NCI-H2029 treated with DMSO at 0.1 percent for 48 hours (cell line): ENCODE measurements at regions not wholly inside any gene's neighbourhood (a gene's known extent, or its start where the extent isn't known, plus 50 kb on each side); places are given as distances from the start of the nearest gene placed in this dataset.
"Not testable (repeated sequence)": the region's sequence is repeated elsewhere in the genome, so short reads cannot be mapped to it uniquely, and the experiment has no call there.

Source experiments
- DNase-seq: peaks from one replicate; lab custom pipeline; 2025; lab: John Stamatoyannopoulos, UW

DNA sequence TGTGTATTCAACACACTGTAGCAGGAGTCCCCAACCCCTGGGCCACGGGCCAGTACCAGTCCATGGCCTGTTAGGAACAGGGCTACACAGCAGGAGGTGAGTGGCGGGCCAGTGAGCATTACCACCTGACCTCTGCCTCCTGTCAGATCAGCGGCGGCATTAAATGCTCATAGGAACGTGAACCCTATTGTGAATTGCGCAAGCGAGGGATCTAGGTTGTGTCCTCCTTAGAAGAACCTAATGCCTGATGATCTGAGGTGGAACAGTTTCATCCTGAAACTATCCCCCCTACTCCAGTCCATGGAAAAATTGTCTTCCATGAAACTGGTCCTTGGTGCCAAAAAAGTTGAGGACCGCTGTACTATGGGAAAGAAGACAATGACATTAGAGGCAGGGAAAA, 386.9 kb downstream of the PREX1 start:
- no peak for DNase-seq

DNA sequence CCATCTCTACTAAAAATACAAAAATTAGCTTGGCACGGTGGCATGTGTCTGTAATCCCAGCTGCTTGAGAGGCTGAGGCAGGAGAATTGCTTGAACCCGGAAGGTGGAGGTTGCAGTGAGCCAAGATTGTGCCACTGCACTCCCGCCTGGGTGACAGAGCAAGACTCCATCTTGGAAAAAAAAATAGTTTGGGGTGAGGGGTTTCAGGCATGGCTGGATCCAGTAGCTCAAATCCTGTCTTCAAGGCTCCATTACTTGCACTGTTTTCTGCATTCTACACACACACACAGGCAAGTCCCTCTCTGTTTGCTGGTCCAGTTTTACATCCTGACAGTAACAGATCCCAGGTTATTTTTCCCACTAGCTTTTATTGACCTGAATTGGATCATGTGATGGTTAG, 387.5 kb downstream of the PREX1 start:
- not testable (repeated sequence) for DNase-seq

DNA sequence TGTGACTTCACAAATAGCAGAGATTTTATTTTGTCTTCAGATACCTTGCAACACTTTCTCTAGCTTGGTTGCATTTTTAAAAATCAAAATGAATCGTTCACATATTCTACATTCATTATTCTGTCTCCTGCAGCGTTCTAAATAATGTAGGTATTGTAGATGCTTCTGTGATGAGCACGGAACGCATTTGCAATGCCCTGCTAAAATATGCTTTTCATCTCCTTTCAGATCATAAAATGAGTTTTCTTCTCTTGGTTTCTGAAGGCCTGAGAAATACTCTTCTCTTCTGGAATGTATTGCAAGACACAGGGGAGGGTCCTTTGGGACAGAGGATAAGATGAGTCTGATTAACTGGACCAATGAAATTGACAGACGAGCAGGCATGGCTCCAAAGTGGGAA, 390.7 kb downstream of the PREX1 start:
- DNase-seq, result no peak

DNA sequence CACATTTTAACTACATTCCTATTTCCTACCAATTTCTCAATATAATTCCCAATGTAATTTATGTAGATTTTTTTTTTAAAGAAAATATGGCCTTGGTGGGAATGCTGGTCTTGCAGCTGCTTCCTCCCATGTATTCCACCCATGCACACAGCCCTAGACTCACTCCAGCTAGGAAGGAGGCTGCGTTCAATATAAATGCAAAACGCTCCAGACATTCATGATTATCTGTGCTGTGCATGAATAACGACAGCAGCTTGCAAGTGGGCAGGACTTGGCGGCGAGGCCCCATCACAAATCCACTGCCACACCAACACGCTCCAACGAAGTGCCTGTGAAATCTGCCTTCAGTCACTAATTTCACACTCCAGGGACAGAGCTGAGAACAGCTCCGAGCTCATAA, 391.2 kb downstream of the PREX1 start:
- DNase-seq, result not testable (repeated sequence)

DNA sequence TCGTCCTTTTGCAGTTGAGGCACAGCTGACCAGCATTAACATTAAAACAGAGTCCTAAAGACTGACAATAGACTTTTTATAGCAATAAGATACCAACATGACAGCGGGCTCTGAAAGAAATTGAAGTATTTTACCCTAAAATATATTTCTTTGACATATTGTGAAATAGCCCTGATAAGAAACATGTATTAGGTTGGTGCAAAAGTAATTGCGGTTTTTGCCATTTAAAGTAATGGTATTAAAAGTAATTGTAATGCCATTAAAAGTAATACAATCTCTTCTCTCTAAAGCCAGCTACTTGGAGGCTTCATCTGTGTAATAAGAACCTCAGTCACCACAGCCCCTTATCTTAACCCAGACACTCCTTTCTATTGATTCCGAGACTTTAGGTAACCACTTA, 394.6 kb downstream of the PREX1 start:
- no peak for DNase-seq

DNA sequence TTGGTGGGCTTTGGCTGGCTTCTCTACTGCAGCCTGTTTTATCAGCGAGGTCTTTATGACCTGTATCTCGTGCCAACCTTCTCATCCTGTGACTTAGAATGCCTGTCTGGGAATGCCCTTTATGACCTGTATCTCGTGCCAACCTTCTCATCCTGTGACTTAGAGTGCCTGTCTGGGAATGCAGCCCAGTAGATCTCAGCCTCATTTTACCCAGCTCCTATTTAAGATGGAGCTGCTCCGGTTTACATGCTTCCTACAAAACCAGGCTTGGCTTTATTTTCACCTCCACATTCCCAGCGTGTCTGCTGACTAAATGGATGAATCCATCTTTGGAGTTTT, 395.3 kb downstream of the PREX1 start:
- DNase-seq, result no peak

DNA sequence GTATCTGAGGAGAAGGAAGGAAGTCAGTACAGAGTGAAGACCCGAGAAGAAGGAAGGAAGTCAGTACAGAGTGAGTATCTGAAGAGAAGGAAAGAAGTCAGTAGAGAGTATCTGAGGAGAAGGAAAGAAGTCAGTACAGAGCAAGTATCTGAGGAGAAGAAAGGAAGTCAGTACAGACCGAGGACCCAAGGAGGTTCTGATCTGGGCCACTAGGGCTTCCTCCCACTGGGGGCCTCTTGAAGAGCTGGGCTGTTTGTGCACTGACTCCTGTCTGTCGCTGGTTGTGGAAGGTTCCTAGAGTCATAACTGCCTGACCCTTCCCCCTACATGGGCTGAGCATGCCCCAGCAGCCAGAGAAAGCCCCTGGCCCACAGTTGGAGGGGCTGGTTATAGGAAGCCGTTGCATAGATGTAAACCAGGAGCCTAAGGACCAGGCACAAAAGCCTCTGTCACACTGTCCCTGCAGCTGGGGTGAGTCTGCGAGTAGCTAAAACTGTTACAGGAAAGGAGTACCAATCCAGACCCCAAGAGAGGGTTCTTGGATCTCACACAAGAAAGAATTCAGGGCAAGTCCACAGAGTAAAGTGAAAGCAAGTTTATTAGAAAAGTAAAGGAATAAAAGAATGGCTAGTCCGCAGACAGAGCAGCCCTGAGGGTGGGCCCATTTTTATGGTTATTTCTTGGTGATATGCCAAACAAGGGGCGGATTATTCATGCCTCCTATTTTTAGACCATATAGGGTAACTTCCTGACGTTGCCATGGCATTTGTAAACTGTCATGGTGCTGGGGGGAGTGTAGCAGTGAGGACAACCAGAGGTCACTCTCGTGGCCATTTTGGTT, 395.9 kb downstream of the PREX1 start:
- no peak for DNase-seq

DNA sequence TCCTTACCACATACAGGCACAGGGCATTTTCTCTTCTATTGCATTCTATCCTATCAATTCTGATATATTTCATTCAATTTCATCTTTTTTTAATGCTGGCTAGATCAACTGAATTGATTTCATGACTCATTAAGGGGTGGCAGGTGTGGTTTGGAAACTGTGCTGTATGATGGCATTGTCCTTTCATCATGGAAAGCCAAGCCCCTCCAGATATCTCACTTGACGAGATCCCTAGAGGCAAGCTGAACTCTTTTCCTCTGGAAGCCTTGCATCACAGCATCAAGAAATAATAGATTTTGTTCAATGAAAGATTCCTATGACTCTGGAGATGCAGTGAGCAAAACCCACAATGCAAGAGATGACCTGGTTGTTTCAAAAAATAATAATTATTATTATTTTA, 401.2 kb downstream of the PREX1 start:
- no peak for DNase-seq

DNA sequence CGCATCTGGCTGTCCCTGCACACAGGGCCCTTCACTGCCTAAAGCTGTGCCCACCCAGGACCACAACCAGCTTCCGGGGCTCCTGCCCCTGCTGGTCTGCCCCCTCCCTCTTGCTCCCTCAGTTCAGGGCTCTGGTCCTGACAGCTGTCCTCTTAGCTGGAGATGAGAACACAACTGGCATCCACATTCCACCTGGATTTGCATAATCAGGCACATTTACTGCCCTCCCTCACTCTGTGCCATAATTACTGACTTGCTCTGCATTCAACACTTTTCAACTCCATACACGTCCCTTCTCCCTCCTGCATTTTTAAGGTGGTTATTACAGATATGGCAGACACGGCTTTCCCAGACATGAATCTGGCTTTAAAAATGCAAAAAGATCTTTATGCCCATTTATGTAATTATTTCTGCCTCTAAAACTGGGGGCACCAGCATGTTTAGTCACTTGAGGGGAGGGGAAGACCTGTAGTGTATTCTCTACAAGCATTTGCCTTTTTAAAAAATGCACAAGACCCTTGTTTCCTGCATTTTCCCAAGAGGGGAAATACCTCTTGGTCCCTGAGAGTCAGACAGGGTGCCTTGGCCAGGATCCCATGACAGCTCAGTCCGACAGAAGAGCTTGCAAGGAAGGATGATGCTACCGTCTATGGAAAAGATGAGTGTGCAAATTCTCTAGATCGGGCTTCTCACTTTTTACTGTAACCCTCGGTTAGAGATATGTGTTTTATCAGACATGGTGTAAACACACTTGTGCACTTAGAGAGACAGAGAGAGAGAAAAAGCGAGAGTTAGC, 401.8 kb downstream of the PREX1 start:
- DNase-seq, result no peak

DNA sequence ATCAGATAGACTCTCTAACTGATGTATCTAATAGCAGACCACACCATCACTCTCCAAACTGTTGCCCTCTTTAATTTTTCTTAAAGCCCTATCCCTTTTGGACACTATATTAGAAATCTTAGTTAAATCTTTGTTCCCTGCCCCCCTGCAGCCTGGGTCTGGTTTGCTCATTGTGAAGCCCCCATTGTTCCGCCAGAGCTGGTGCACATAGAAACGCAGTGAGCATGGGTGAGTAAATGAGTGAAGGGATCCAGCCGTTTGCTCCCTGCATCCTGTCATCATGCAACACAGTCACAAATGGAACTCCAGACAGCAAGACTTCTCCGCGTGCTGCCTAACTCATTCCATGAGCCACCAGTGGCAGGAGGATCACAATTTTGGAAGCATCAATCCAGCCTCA, 402.5 kb downstream of the PREX1 start:
- DNase-seq, result no peak

DNA sequence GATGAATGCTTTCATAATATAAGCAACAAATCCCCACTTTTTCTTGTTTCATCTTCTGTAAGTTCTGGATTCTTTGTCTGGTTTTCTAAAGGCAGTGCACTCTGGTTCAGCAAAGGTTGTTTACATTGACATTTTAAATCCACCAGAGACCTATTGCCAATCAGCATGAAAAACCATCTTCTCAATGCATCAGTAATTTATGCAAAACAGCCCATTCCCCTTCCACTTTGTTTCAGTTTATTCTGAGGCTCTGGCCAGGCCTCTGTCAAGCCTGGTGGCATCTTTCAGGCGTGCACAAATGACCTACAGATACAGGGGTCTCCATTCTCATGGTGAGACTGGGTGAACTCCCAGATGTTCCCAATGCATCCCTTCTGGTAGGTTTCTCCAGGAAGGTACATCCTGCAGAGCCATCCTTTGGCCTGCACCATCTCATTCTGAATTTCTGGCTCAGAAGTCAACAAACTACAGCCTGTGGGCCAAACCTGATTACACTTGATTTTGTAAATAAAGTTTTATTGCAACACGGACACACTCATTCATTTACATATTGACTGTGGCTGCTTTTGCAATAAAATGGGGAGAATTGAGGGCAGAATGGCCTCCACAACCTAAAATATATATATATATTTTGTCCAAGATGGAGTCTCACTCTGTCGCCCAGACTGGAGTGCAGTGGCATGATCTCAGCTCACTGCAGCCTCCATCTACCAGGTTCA, 405.4 kb downstream of the PREX1 start:
- DNase-seq, result no peak

DNA sequence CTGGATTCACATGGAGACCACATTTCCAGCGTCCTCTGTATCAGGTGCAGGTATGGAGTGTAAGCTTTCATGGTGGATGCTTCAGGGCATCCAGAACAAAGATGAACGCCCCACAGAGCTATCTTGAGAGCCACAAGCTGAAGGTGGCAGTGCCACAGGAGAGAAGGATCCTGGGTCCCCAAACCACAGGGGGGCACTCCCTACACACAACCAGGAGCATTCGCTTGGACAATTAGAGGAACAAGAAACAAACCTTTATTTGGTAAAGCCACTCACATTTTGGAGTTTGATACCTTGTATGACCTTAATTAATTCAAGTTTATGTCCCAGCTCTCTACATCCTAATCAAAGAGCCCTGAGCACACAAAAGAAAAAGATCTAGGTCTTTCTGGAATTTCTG, 406.3 kb downstream of the PREX1 start:
- DNase-seq, result no peak

DNA sequence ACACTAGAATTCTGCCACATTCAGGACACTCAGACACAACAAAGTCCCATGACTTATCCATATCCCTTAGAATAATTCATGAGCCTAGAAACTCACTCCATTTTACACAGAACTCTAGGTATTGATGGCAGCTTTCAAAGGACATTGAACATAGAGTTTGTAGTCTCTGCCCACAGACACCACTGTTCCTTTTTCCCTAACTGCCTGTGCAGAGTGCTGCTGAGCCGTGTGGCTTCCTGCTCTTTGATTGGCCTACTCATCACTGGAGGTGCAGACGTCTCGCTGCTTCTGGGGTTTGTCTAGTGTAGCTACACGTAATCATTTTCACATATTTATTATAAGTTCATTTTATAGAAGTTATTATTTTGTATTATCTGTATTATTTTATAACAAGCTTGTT, 407.6 kb downstream of the PREX1 start:
- DNase-seq, result no peak

DNA sequence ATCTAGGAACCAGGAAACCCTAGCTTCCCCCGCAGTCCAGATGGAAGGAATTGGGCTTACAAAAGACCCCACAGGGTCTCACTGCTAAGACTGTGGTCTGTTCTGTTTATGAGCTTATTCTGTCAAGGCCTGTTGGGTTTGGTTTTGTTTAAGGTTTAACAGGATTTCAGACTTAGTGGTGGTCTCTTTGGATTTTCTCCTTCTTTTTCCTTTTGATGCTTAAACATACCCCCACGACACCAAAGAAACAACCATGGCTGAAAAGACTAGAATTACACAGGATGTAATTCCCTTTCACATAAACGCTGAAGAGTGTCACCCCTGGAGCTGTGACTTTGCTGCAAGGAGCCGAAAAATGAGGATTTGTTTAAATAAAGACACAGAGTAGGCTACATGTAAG, 408.6 kb downstream of the PREX1 start:
- no peak for DNase-seq

DNA sequence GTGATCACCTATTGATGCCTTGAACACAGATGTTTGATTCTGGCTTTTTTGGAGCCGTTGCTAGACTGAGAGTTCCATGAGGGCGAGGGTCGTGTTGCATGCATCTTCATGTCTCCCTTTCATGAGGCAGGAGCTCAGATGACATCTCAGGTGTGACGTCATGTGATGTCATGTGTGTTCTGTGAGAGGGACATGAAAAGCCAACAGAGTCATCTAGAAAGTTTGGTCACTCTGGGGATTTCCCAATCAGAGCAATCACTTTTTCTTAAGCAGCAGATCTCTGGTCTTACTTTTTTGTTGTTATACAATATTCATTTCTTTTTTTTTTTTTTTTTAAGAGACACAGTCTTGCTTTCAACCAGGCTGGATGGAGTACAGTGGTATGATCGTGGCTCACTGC, 411.8 kb downstream of the PREX1 start:
- DNase-seq, result no peak

DNA sequence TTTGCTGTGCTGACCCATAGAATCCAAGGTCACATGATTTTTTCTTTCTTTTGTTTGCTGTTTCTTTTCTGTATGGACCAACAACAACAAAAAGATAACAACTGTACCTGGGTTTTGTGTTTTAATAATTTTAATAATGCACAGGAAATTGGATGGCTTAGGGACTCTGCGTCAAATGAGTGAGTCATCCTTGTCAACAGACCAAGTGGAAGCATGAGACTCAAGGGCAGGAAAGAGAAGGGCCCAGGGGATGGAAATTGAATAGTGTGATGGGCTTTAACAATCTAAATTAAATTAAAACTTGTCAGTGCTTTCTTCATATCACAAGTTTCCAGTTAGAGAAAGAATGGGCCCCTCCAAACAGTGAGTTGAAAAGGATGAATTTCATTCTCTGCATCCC, 413.0 kb downstream of the PREX1 start:
- no peak for DNase-seq

DNA sequence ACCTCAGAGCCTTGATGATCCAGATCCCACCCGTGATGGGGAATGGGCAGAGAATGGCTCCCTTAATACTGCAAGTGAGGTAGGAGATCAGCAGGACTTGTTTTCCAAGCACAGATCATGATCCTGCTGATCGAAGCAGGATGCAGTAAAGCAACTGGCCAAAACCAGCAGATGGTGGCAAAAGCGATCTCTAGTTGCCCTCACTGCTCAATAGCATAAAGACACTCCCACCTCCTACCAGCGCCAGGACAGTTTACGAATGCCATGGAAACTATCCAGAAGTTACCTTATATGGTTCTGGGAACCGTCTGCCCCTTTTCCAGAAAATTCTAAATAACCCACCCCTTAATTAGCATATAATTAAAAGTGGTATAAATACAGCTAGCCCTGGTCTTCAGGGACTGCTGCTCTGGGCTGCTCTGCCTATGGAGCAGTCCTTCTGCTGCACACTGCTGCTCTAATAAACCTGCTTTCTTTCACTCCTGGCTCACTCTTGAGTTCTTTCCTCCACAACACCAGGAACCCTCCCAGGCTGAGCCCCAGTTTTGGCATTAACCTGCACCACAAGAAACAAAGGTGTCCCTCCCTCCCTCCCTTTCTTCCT, 415.8 kb downstream of the PREX1 start:
- DNase-seq, result no peak

DNA sequence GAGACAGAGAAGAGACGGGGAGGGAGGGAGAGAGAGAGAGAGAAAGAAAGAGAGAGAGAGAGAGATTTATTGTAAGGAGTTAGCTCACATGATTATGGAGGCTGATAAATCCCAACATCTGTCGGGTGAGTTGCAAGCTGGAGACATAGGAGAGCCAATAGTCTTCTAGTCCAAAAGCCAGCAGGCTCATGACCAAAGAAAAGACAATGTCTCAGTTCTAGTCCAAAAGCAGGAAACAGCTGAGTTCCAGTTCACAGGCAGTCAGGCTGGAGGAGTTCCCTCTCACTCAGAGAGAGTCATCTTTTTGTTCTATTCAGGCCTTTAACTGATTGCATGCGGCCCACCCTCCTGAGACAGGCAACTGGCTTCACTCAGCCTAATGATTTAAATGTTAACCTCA, 416.6 kb downstream of the PREX1 start:
- DNase-seq, result no peak

DNA sequence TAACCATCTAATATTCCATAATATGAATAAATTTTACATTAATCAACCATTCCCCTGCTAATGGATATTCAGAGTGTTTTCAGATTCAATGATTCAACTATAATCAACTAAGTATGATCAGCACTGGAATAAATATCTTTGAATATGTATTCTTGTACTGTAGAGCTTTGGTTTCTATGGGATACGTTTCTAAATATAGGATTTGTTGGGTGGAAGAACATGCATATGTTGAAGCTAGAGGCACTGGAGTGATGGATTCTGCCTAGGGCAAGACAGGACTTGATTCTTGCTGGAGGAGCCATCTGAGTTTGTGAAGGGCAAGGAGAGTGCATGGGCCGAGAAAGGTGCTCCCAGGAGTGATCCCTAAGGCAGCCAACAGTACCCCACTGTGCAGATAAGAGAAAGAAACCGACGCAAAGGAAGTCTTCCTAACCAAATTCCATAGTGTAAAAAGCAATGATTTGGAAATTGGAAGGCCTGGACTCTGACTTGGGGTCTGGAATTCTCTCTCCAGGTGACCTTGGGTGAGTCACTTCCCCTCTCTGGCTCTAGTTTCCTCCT, 418.7 kb downstream of the PREX1 start:
- no peak for DNase-seq

DNA sequence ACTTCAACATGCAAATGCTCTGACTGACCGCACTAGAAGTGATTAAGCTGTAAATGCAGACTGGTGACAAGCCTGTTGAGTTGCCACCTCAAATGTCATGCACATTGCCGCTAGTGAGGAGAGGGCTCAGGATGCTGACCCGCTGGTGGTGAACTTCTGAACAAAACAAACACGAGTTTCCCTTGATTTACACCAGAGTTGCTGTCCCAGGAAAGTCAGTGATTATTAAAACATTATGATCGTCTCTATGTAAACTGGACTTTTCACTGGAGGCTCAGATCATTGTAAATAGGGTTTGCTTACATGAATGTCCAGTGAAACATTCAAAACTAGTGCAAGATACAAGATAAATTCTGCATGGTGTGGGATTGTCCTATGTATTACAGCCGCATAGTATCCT, 420.1 kb downstream of the PREX1 start:
- no peak for DNase-seq

DNA sequence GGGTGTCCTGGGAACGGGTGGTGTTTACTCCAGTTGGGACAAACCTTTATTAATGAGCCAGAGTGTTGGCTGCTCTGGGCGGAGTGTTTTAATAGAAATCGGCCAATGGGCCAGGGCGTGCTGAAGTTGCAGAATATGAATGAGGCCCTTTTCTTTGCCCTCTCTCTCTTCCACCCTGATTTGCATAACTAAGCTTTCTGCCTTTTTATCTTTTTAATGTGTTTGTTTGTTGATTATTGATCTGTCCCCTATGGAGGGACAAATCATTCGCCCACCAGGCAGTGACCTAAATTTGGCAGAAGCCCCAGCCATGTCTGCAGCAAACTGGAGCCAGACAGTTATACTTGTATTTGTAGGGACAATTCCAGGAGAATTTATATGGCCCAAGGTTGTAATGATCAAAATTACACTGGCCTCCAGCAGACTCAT, 420.9 kb downstream of the PREX1 start:
- DNase-seq, result no peak

DNA sequence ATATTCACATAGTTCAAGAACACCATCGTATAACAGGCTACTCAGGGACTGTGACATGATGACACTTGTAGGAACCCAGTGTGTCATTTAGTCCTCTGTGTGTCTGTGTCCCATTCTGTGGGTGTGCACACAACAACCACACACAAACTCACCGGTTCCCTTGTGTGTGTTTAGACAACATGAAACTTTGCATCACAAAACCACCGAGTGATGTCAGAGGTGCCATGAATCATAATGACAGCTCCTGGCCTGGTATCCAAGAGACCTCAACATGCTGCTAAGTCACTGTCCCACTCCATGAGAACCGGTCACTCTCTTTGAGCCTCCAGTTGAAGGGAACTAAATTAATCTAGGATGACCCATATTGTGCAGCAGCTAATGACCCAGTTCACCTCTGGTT, 421.3 kb downstream of the PREX1 start:
- no peak for DNase-seq
